ENCODE measurements at regions not wholly inside any gene's neighbourhood (a gene's known extent, or its start where the extent isn't known, plus 50 kb on each side); places are given as distances from the start of the nearest gene placed in this dataset.

GRCh38 chr2:15834381-15835031, 105.8 kb upstream of the MYCN start:
- H3K4me1 ChIP-seq (replicated peaks in 1 of 4; ENCODE audit: control insufficient read depth in 3 of 4, insufficient read depth in 4 of 4, low read length in 3 of 4): no peaks in the 10 kb centered on the region
- H2BK15ac ChIP-seq (ENCODE audit: low read length): no peak overlapping the region
- H4K5ac ChIP-seq (ENCODE audit: insufficient read length, low read depth, low read length): no peak overlapping the region
- H3K9me3 ChIP-seq (ENCODE audit: insufficient read depth in 2 of 2, low read depth in 1 of 2, low read length in 1 of 2): no peaks in the 10 kb centered on the region
- H3K4me2 ChIP-seq (ENCODE audit: insufficient read depth in 1 of 2, low read depth in 2 of 2, low read length in 2 of 2): no peak overlapping the region
- DNase-seq (ENCODE audit: low read depth in 1 of 2, low spot score in 2 of 2) (no peak), FAIRE-seq (no peak)
- H2AK5ac ChIP-seq (ENCODE audit: low read depth, low read length): no peak overlapping the region
- no peaks in the 10 kb centered on the region for H4K20me1 ChIP-seq (replicated peaks in 1 of 2; ENCODE audit: control insufficient read depth in 1 of 2, insufficient read depth in 2 of 2, low read length in 2 of 2)
- H3K79me2 ChIP-seq (ENCODE audit: control insufficient read depth in 1 of 2, insufficient read depth in 2 of 2, low read length in 2 of 2): no peaks in the 10 kb centered on the region
- H3K23me2 ChIP-seq (ENCODE audit: low read depth, low read length): no peaks in the 10 kb centered on the region
- no peak overlapping the region for H3K23ac ChIP-seq (ENCODE audit: insufficient read length)
- H3K4ac ChIP-seq (replicated peaks; ENCODE audit: insufficient read length, low read depth, low read length): no peak overlapping the region
- H2BK5ac ChIP-seq (ENCODE audit: low read depth, low read length): no peak overlapping the region
- no peak overlapping the region for H2BK20ac ChIP-seq (ENCODE audit: low read length)
- no peaks in the 10 kb centered on the region for H3K36me3 ChIP-seq (ENCODE audit: control insufficient read depth in 2 of 4, insufficient read depth in 4 of 4, low read length in 3 of 4)
- WGBS, 2 experiments (ENCODE audit: extremely low coverage in 1 of 2, insufficient coverage in 1 of 2, insufficient read length in 1 of 2, insufficient replicate concordance in 2 of 2, low coverage in 1 of 2, low lambda C conversion rate in 2 of 2, missing lambda C conversion rate in 1 of 2): 86% methylated on average over 7 of the region's 7 CpGs; no CpG with 5 or more reads in 1 of the 2 experiments
- no peak overlapping the region for H4K8ac ChIP-seq (ENCODE audit: extremely low read depth, insufficient read depth, low read length)
- no peak overlapping the region for H3K4me3 ChIP-seq (ENCODE audit: extremely low read depth in 1 of 4, insufficient read depth in 2 of 4, low read depth in 3 of 4, low read length in 4 of 4)
- CTCF ChIA-PET (ENCODE audit: partially characterized antibody): no interaction called here
- no peak overlapping the region for H3K56ac ChIP-seq (replicated peaks; ENCODE audit: insufficient read length, low read depth, low read length)
- H2BK12ac ChIP-seq (ENCODE audit: low read depth, low read length): no peak overlapping the region
- no peak overlapping the region for H3K14ac ChIP-seq (ENCODE audit: insufficient read length)
- H3K9ac ChIP-seq (replicated peaks in 1 of 4; ENCODE audit: extremely low read depth in 1 of 4, low read depth in 3 of 4, low read length in 3 of 4): no peak overlapping the region
- no peaks in the 10 kb centered on the region for H3K79me1 ChIP-seq (ENCODE audit: low read depth, low read length)
- no peaks in the 10 kb centered on the region for H3K27me3 ChIP-seq (replicated peaks in 1 of 4; ENCODE audit: control insufficient read depth in 3 of 4, extremely low read depth in 1 of 4, insufficient read depth in 3 of 4, low read length in 3 of 4)
- no peak overlapping the region for H4K91ac ChIP-seq (replicated peaks; ENCODE audit: insufficient read length, low read length)
- no peak overlapping the region for H2AFZ ChIP-seq (ENCODE audit: low read length)
- POLR2A ChIA-PET (ENCODE audit: partially characterized antibody): no interaction called here
- no peak overlapping the region for H3K27ac ChIP-seq (ENCODE audit: low read depth, low read length)
- H3K18ac ChIP-seq (ENCODE audit: extremely low read depth, low read length): no peak overlapping the region
- no peak overlapping the region for H2BK120ac ChIP-seq (replicated peaks; ENCODE audit: low read depth, low read length)
- TF ChIP-seq KDM4A (IDR thresholded peaks at IDR 0.05; ENCODE audit: low read depth, low read length, severe bottlenecking) (no peak), TAF7 (optimal IDR thresholded peaks at IDR 0.05; ENCODE audit: borderline replicate concordance, low read depth, low read length) (no peak), SP1 (IDR thresholded peaks at IDR 0.05; ENCODE audit: low read depth, low read length) (no peak), CEBPB (IDR thresholded peaks at IDR 0.05; ENCODE audit: low read depth, low read length) (no peak), USF2 (IDR thresholded peaks at IDR 0.05; ENCODE audit: low read length) (no peak), KDM1A (IDR thresholded peaks at IDR 0.05; ENCODE audit: borderline replicate concordance, low read length) (no peak), SIRT6 (IDR thresholded peaks at IDR 0.05; ENCODE audit: low read length) (no peak), NRF1 (IDR thresholded peaks at IDR 0.05; ENCODE audit: low read depth, low read length) (no peak), CTBP2 (IDR thresholded peaks at IDR 0.05; ENCODE audit: borderline replicate concordance, insufficient read depth, insufficient read length, low read length) (no peak), TAF1 (IDR thresholded peaks at IDR 0.05; ENCODE audit: low read depth, low read length) (no peak), RAD21 (IDR thresholded peaks at IDR 0.05 in 1 of 2, conservative IDR thresholded peaks at IDR 0.05 in 1 of 2; ENCODE audit: low read depth in 2 of 2, low read length in 2 of 2) (no peak), SP2 (IDR thresholded peaks at IDR 0.05; ENCODE audit: low read length) (no peak), BRCA1 (IDR thresholded peaks at IDR 0.05; ENCODE audit: low read depth, low read length) (no peak), TBP (IDR thresholded peaks at IDR 0.05; ENCODE audit: low read depth, low read length) (no peak)
